ENCODE measurements at regions not wholly inside any gene's neighbourhood (a gene's known extent, or its start where the extent isn't known, plus 50 kb on each side); places are given as distances from the start of the nearest gene placed in this dataset.

DNA sequence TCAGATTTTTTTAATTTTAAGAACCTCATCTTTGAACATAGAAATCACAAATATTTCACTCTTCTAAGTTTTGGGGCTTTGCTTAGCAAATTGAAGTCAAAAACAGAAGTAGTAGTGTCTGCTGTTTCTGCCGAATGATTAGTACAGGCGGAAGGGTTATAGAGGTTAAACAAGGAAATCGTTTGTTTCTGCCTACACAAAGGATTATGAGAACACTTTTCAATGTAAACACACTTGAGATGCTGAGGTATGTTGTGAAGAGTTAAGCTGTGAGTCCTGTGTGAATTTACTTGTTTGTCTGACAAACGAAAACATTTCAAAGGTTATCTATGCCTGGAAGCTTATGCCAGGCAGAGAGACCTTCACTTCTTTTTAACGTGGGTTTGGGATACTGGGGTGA, 224.8 kb downstream of the CETN3 start:
- no peaks in the 10 kb centered on the region for H3K36me3 ChIP-seq (ENCODE audit: insufficient read depth, low read depth, low read length)
- no peaks in the 10 kb centered on the region for H3K27me3 ChIP-seq (ENCODE audit: insufficient read depth, low read length)
- no peaks in the 10 kb centered on the region for H3K4me1 ChIP-seq (ENCODE audit: insufficient read depth, low read length)
- H3K4me3 ChIP-seq (ENCODE audit: low read length), result no peak overlapping the region
- no peak overlapping the region for H3K9ac ChIP-seq (ENCODE audit: low read depth, low read length)
- H3K27ac ChIP-seq (ENCODE audit: low read length), result no peak overlapping the region
- no peaks in the 10 kb centered on the region for H3K9me3 ChIP-seq (ENCODE audit: insufficient read depth, low read depth, low read length)

DNA sequence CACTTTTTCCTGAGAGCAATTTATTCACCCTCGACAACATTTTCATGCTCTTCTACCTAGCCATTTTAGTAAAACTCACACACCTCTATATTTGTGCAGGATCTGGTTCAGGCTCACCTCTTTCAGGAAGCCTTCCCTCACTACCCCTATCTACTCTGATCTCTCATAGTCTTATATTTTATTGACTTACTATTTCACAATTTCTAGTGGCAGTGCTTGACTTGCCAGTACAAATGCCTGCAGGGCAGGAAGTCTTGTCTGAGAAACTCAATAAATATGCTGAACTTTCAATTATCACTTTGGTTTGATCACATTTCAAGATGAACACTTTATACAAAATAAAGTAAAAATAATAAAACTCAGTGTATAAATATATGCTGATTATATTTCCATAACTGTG, 226.8 kb downstream of the CETN3 start:
- Histone ChIP-seq H3K4me1 (ENCODE audit: insufficient read depth, low read length) (no peaks in the 10 kb centered on the region), H3K36me3 (ENCODE audit: insufficient read depth, low read depth, low read length) (no peaks in the 10 kb centered on the region), H3K4me3 (ENCODE audit: low read length) (no peak overlapping the region), H3K27ac (ENCODE audit: low read length) (no peak overlapping the region), H3K9ac (ENCODE audit: low read depth, low read length) (no peak overlapping the region), H3K9me3 (ENCODE audit: insufficient read depth, low read depth, low read length) (no peaks in the 10 kb centered on the region), H3K27me3 (ENCODE audit: insufficient read depth, low read length) (no peaks in the 10 kb centered on the region)

DNA sequence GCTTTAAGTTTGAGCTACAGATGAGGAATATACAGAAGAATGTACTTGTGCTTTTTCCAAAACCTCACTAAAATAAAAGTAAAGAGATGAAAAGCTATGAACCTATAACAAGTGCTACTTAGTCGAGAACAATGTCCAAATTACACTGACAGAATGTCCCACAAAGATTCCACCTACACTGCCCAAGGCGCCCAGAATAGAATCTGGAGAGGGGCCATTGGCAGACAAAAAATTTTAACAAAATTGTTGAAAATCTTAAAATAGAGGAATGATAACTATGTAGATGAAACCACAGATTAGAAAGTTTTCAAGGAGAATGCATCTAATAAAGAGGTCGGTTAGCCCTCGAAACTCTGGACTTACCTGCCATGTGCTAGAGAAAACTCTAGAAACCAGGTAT, 235.3 kb downstream of the CETN3 start:
- no peak overlapping the region for H3K27ac ChIP-seq (ENCODE audit: low read length)
- H3K9me3 ChIP-seq (ENCODE audit: insufficient read depth, low read depth, low read length), result no peaks in the 10 kb centered on the region
- H3K27me3 ChIP-seq (ENCODE audit: insufficient read depth, low read length), result no peaks in the 10 kb centered on the region
- no peak overlapping the region for H3K4me3 ChIP-seq (ENCODE audit: low read length)
- H3K9ac ChIP-seq (ENCODE audit: low read depth, low read length), result no peak overlapping the region
- no peaks in the 10 kb centered on the region for H3K4me1 ChIP-seq (ENCODE audit: insufficient read depth, low read length)
- H3K36me3 ChIP-seq (ENCODE audit: insufficient read depth, low read depth, low read length), result no peaks in the 10 kb centered on the region

DNA sequence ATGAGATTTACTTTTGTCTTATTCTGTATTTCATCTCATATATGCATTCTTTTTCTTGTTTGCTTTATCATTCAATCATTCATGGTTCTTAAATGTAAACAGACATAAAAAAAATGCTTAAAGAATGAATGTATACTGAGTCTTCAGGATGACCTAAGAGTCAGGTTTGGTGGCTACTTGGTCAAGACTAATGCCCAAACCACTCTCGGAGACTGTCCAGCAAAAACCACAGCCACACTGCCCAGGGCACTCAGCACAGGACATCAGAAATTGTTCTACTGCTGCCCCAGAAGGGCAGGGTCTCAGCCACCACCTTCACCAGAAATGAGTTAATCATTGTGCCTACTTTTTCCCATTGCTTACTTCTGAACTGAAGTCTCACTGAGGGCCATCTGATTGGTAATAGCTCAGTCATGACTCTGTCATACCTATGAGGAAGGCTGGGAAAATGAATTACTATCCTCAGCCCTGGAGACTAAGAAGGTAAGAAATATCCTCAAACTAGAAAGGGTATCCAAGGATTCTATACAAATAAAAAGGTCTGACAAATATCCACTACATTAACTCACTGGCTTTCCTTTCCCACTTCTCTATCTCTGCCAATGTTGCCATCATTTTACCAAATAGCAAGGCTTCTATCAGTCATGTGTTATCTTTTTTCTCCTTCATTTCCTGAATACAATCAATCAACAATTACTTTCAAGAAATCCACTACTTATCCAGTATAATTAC, 236.1 kb downstream of the CETN3 start:
- Histone ChIP-seq H3K4me1 (ENCODE audit: insufficient read depth, low read length) (no peaks in the 10 kb centered on the region), H3K9ac (ENCODE audit: low read depth, low read length) (no peak overlapping the region), H3K4me3 (ENCODE audit: low read length) (no peak overlapping the region), H3K27ac (ENCODE audit: low read length) (no peak overlapping the region), H3K36me3 (ENCODE audit: insufficient read depth, low read depth, low read length) (no peaks in the 10 kb centered on the region), H3K9me3 (ENCODE audit: insufficient read depth, low read depth, low read length) (no peaks in the 10 kb centered on the region), H3K27me3 (ENCODE audit: insufficient read depth, low read length) (no peaks in the 10 kb centered on the region)

DNA sequence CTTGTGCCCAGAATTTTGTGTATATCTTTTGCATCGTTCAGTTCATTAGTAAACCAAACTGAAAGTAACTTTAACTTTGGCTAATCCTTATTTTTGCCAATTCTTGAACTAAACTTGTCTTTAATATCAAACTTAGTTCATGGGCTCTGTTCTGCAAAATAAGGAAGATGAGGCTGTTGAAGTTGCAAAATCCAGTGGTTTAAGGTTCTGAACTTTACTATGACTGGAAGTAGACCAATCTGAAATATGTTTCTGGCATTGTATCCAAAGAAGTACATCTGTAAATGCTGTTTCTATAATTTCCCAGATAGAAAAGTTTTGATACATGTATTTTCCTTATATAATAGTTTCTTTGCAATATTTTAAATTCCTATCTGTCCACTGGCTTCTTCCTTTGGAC, 238.1 kb downstream of the CETN3 start:
- H3K4me3 ChIP-seq (ENCODE audit: low read length), result no peak overlapping the region
- no peak overlapping the region for H3K9ac ChIP-seq (ENCODE audit: low read depth, low read length)
- H3K4me1 ChIP-seq (ENCODE audit: insufficient read depth, low read length), result no peaks in the 10 kb centered on the region
- H3K36me3 ChIP-seq (ENCODE audit: insufficient read depth, low read depth, low read length), result no peaks in the 10 kb centered on the region
- no peaks in the 10 kb centered on the region for H3K27me3 ChIP-seq (ENCODE audit: insufficient read depth, low read length)
- H3K9me3 ChIP-seq (ENCODE audit: insufficient read depth, low read depth, low read length), result no peaks in the 10 kb centered on the region
- H3K27ac ChIP-seq (ENCODE audit: low read length), result no peak overlapping the region

GRCh38 chr5:90170261-90170660, 239.3 kb downstream of the CETN3 start:
- Histone ChIP-seq H3K36me3 (ENCODE audit: insufficient read depth, low read depth, low read length) (no peaks in the 10 kb centered on the region), H3K9ac (ENCODE audit: low read depth, low read length) (no peak overlapping the region), H3K27ac (ENCODE audit: low read length) (no peak overlapping the region), H3K4me3 (ENCODE audit: low read length) (no peak overlapping the region), H3K27me3 (ENCODE audit: insufficient read depth, low read length) (no peaks in the 10 kb centered on the region), H3K9me3 (ENCODE audit: insufficient read depth, low read depth, low read length) (no peaks in the 10 kb centered on the region), H3K4me1 (ENCODE audit: insufficient read depth, low read length) (no peaks in the 10 kb centered on the region)

DNA sequence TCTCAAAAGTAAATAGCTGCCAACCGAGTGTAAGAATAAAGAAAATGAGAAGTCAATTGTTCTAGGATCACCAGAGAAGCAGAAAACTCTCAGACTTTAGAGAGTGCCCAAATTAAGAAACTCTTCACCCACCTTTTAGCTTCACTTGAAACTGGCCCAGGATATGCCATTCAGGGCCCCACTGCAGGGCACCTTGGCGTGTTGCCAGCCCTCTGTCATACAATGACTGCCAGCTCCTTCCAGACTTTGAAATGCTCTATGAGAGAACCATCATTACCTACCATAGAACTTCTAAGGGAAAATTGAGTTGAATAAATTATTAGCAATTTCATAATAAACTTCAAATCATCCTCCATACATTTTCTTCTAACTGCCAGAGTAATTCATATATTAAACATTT, 240.5 kb downstream of the CETN3 start:
- H3K36me3 ChIP-seq (ENCODE audit: insufficient read depth, low read depth, low read length), result no peaks in the 10 kb centered on the region
- H3K27ac ChIP-seq (ENCODE audit: low read length), result no peak overlapping the region
- no peaks in the 10 kb centered on the region for H3K9me3 ChIP-seq (ENCODE audit: insufficient read depth, low read depth, low read length)
- H3K4me1 ChIP-seq (ENCODE audit: insufficient read depth, low read length), result no peaks in the 10 kb centered on the region
- H3K27me3 ChIP-seq (ENCODE audit: insufficient read depth, low read length), result no peaks in the 10 kb centered on the region
- H3K9ac ChIP-seq (ENCODE audit: low read depth, low read length), result no peak overlapping the region
- H3K4me3 ChIP-seq (ENCODE audit: low read length), result no peak overlapping the region

DNA sequence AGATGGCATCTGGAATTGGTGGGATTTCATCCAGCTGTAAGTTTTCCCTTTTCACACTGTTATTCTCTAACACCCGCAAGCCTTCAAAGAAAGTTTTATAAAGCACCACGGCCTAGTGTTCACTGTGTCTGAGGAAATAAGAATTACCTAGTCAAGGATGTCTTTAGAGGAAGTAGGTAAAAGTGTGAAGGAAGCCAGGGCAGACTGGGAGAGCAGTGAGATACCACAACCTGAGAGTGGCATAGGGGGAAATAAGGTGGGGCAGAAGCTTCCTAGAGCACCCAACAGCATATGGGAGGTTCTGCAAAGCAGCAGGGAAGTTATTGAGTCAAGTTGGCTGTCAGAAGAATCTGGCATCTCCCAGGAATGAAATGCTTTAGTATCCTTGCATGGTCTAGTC, 241.2 kb downstream of the CETN3 start:
- Histone ChIP-seq H3K4me3 (ENCODE audit: low read length) (no peak overlapping the region), H3K9me3 (ENCODE audit: insufficient read depth, low read depth, low read length) (no peaks in the 10 kb centered on the region), H3K27me3 (ENCODE audit: insufficient read depth, low read length) (no peaks in the 10 kb centered on the region), H3K9ac (ENCODE audit: low read depth, low read length) (no peak overlapping the region), H3K27ac (ENCODE audit: low read length) (no peak overlapping the region), H3K4me1 (ENCODE audit: insufficient read depth, low read length) (peaks cover 5% of the 10 kb centered on the region; the same call in 1 of the 2 replicates), H3K36me3 (ENCODE audit: insufficient read depth, low read depth, low read length) (no peaks in the 10 kb centered on the region)

- no peak overlapping the region for H3K9ac ChIP-seq (ENCODE audit: low read depth, low read length)
- H3K27ac ChIP-seq (ENCODE audit: low read length), result no peak overlapping the region
- H3K9me3 ChIP-seq (ENCODE audit: insufficient read depth, low read depth, low read length), result no peaks in the 10 kb centered on the region
- no peaks in the 10 kb centered on the region for H3K36me3 ChIP-seq (ENCODE audit: insufficient read depth, low read depth, low read length)
- H3K4me1 ChIP-seq (ENCODE audit: insufficient read depth, low read length), result peaks cover 13% of the 10 kb centered on the region
- H3K27me3 ChIP-seq (ENCODE audit: insufficient read depth, low read length), result no peaks in the 10 kb centered on the region
- H3K4me3 ChIP-seq (ENCODE audit: low read length), result no peak overlapping the region
Measured at GRCh38 chr5:90166816-90167215, 242.7 kb downstream of the CETN3 start.

GRCh38 chr5:90162324-90162723, 247.2 kb downstream of the CETN3 start:
- H3K9me3 ChIP-seq (ENCODE audit: insufficient read depth, low read depth, low read length), result no peaks in the 10 kb centered on the region
- no peaks in the 10 kb centered on the region for H3K36me3 ChIP-seq (ENCODE audit: insufficient read depth, low read depth, low read length)
- H3K27me3 ChIP-seq (ENCODE audit: insufficient read depth, low read length), result no peaks in the 10 kb centered on the region
- H3K4me1 ChIP-seq (ENCODE audit: insufficient read depth, low read length), result peaks cover 13% of the 10 kb centered on the region
- no peak overlapping the region for H3K9ac ChIP-seq (ENCODE audit: low read depth, low read length)
- H3K27ac ChIP-seq (ENCODE audit: low read length), result no peak overlapping the region
- no peak overlapping the region for H3K4me3 ChIP-seq (ENCODE audit: low read length)

- Histone ChIP-seq H3K9ac (ENCODE audit: low read depth, low read length) (no peak overlapping the region), H3K36me3 (ENCODE audit: insufficient read depth, low read depth, low read length) (no peaks in the 10 kb centered on the region), H3K27ac (ENCODE audit: low read length) (no peak overlapping the region), H3K4me3 (ENCODE audit: low read length) (no peak overlapping the region), H3K4me1 (ENCODE audit: insufficient read depth, low read length) (peaks cover 13% of the 10 kb centered on the region), H3K27me3 (ENCODE audit: insufficient read depth, low read length) (no peaks in the 10 kb centered on the region), H3K9me3 (ENCODE audit: insufficient read depth, low read depth, low read length) (no peaks in the 10 kb centered on the region)
Measured at GRCh38 chr5:90161414-90161813, 248.1 kb downstream of the CETN3 start.

DNA sequence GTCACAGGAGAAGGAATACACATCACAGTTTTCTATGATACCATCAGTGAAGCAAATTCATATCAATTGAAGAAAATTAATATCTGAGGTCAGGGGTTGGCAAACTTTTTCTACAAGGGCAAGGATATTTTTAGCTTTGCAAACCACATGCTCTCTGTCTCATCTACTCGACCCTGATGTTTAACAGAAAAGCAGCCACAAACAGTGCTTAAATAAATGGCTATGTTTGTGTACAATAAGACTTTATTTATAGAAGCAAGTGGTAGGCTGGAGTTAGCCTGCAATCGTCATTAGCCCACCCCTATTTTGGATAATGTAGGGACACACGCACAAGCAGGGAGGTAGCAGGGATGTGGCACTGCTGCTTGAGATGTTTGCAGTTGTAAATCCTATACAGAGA, 251.4 kb downstream of the CETN3 start:
- Histone ChIP-seq H3K4me1 (ENCODE audit: insufficient read depth, low read length) (peaks cover 7% of the 10 kb centered on the region; the same call in 1 of the 2 replicates), H3K27ac (ENCODE audit: low read length) (no peak overlapping the region), H3K27me3 (ENCODE audit: insufficient read depth, low read length) (no peaks in the 10 kb centered on the region), H3K9me3 (ENCODE audit: insufficient read depth, low read depth, low read length) (no peaks in the 10 kb centered on the region; the same call in 1 of the 2 replicates), H3K4me3 (ENCODE audit: low read length) (no peak overlapping the region), H3K9ac (ENCODE audit: low read depth, low read length) (no peak overlapping the region), H3K36me3 (ENCODE audit: insufficient read depth, low read depth, low read length) (no peaks in the 10 kb centered on the region)

Data from iPS-20b (cell line).